Dedifferentiated amniotic fluid mesenchymal stem cell (primary cell): ENCODE measurements at regions not wholly inside any gene's neighbourhood (a gene's known extent, or its start where the extent isn't known, plus 50 kb on each side); places are given as distances from the start of the nearest gene placed in this dataset.

ENCODE experiments used
- DNase-seq: peaks from one replicate; pipeline ENCODE4 v3.0.0-alpha.2; 2016; ENCODE audit errors: extremely low spot score

- no peak for DNase-seq
Measured at GRCh38 chr4:58935332-58935731, 1825.1 kb upstream of the IGFBP7 start.

GRCh38 chr4:58936436-58936835, 1826.3 kb upstream of the IGFBP7 start:
- no peak for DNase-seq

- no peak for DNase-seq
Measured at GRCh38 chr4:58940167-58940566, 1830.0 kb upstream of the IGFBP7 start.

- DNase-seq: no peak
Measured at GRCh38 chr4:58941286-58941685, 1831.1 kb upstream of the IGFBP7 start.

- no peak for DNase-seq
Measured at GRCh38 chr4:58953575-58953974, 1843.4 kb upstream of the IGFBP7 start.

- DNase-seq: no peak
Measured at GRCh38 chr4:58957711-58958110, 1847.5 kb upstream of the IGFBP7 start.

GRCh38 chr4:58961283-58961682, 1851.1 kb upstream of the IGFBP7 start:
- DNase-seq: no peak

- no peak for DNase-seq
Measured at GRCh38 chr4:58961925-58962324, 1851.7 kb upstream of the IGFBP7 start.

- DNase-seq: no peak
Measured at GRCh38 chr4:58962424-58962823, 1852.2 kb upstream of the IGFBP7 start.

- DNase-seq: no peak
Measured at GRCh38 chr4:58981828-58982227, 1871.6 kb upstream of the IGFBP7 start.

GRCh38 chr4:58983887-58984286, 1873.7 kb upstream of the IGFBP7 start:
- DNase-seq: no peak

- no peak for DNase-seq
Measured at GRCh38 chr4:59002148-59002547, 1892.0 kb upstream of the IGFBP7 start.

GRCh38 chr4:59024257-59024656, 1914.1 kb upstream of the IGFBP7 start:
- no peak for DNase-seq

- DNase-seq: no peak
Measured at GRCh38 chr4:59037812-59038211, 1927.6 kb upstream of the IGFBP7 start.

- no peak for DNase-seq
Measured at GRCh38 chr4:59039046-59039445, 1928.9 kb upstream of the IGFBP7 start.

GRCh38 chr4:59044286-59044900, 1934.2 kb upstream of the IGFBP7 start:
- no peak for DNase-seq

- no peak for DNase-seq
Measured at GRCh38 chr4:59054086-59054485, 1943.9 kb upstream of the IGFBP7 start.

- no peak for DNase-seq
Measured at GRCh38 chr4:59057804-59058203, 1947.6 kb upstream of the IGFBP7 start.

GRCh38 chr4:59058543-59058942, 1948.4 kb upstream of the IGFBP7 start:
- DNase-seq: no peak

- DNase-seq: no peak
Measured at GRCh38 chr4:59060002-59060846, 1950.0 kb upstream of the IGFBP7 start.

GRCh38 chr4:59060895-59061294, 1950.7 kb upstream of the IGFBP7 start:
- DNase-seq: no peak

GRCh38 chr4:59063015-59063720, 1953.0 kb upstream of the IGFBP7 start:
- no peak for DNase-seq
